Endothelial cell of umbilical vein (primary cell): ENCODE measurements at regions not wholly inside any gene's neighbourhood (a gene's known extent, or its start where the extent isn't known, plus 50 kb on each side); places are given as distances from the start of the nearest gene placed in this dataset.

Experiments used
- BruUV-seq: library from RNA; stranded (reverse); fragments of 400-500 nt; replicated peaks from 2 replicates; lab custom pipeline; 2021; lab: Mats Ljungman, UMichigan
- CTCF ChIA-PET: fragments of 300-600, 350-600 bp; sonication (Branson Sonifier 250); formaldehyde crosslinking; loops from one replicate; lab custom pipeline; 2021; ENCODE audit warnings: antibody characterized with exemption, inconsistent platforms; lab: Charles Lee
- POLR2A ChIA-PET: fragments of 300-600, 350-600 bp; sonication (Branson Sonifier 250); formaldehyde crosslinking; loops from one replicate; lab custom pipeline; 2021; ENCODE audit warnings: antibody characterized with exemption, inconsistent platforms; lab: Charles Lee
- DNase-seq: peaks from one replicate; pipeline ENCODE4 v3.0.0-alpha.2; 2011; ENCODE audit warnings: low read depth, low spot score
- FAIRE-seq: peaks from 2 replicates; lab custom pipeline; 2011; peaks lifted over from hg19 to GRCh38; lab: Jason Lieb, UNC
- H2AFZ ChIP-seq: 2 replicates; pipeline ENCODE4 v1.6.0; 2012; ENCODE audit warnings: low read depth, low read length, control low read depth, inconsistent platforms
- H3K27ac ChIP-seq: 2 replicates; pipeline ENCODE4 v1.5.1; 2011; ENCODE audit warnings: low read depth, mild to moderate bottlenecking, control low read depth, low read length, moderate library complexity; ENCODE audit not compliant: insufficient read depth
- H3K27me3 ChIP-seq, 2 experiments: 2 replicates each; pipeline versions ENCODE4 v1.6.0 to v1.6.1; 2011; ENCODE audit warnings: low read length in 2 of 2, mixed read lengths in 1 of 2; ENCODE audit not compliant: control insufficient read depth in 2 of 2, insufficient read depth in 2 of 2
- H3K36me3 ChIP-seq, 2 experiments: 2 replicates in 1 of 2; 3 replicates in 1 of 2; pipeline ENCODE4 v1.5.1; 2011; ENCODE audit warnings: low read length in 2 of 2, mild to moderate bottlenecking in 1 of 2, moderate library complexity in 1 of 2; ENCODE audit not compliant: control insufficient read depth in 2 of 2, insufficient read depth in 2 of 2; ENCODE audit errors: extremely low read depth in 1 of 2
- H3K4me1 ChIP-seq: 3 replicates; pipeline ENCODE4 v1.5.1; 2011; ENCODE audit warnings: mild to moderate bottlenecking, low read length; ENCODE audit not compliant: control insufficient read depth, insufficient read depth; ENCODE audit errors: extremely low read depth
- H3K4me2 ChIP-seq: 2 replicates; pipeline ENCODE4 v1.6.1; 2011; ENCODE audit warnings: low read length, control low read depth, mixed read lengths; ENCODE audit not compliant: insufficient read depth
- H3K4me3 ChIP-seq, 3 experiments: fragments of 200-600 bp in 1 of 3; sonication (generic), shearing (Covaris generic) in 1 of 3; replicated peaks in 1 of 3; 2 replicates each; pipeline ENCODE4 v1.5.1; 2011 to 2016; ENCODE audit warnings: control low read depth in 3 of 3, low read length in 3 of 3, mild to moderate bottlenecking in 2 of 3, inconsistent platforms in 1 of 3, low read depth in 1 of 3, moderate library complexity in 1 of 3; ENCODE audit not compliant: insufficient read depth in 1 of 3
- H3K79me2 ChIP-seq: 2 replicates; pipeline ENCODE4 v1.6.0; 2012; ENCODE audit warnings: low read length, inconsistent platforms; ENCODE audit not compliant: control insufficient read depth, insufficient read depth
- H3K9ac ChIP-seq: replicated peaks from 2 replicates; pipeline ENCODE3; 2011; ENCODE audit warnings: low read length, control low read depth; ENCODE audit not compliant: insufficient read depth; ENCODE audit errors: extremely low read depth
- H3K9me1 ChIP-seq: replicated peaks from 3 replicates; pipeline ENCODE4 v1.6.0; 2011; ENCODE audit warnings: mild to moderate bottlenecking, low read length; ENCODE audit not compliant: control insufficient read depth, insufficient read depth; ENCODE audit errors: extremely low read depth
- H3K9me3 ChIP-seq: replicated peaks from 2 replicates; pipeline ENCODE4 v1.5.1; 2012; ENCODE audit warnings: low read length, inconsistent platforms; ENCODE audit not compliant: control insufficient read depth, insufficient read depth
- H4K20me1 ChIP-seq: replicated peaks from 2 replicates; pipeline ENCODE3; 2011; ENCODE audit warnings: mild to moderate bottlenecking, low read length; ENCODE audit not compliant: control insufficient read depth, insufficient read depth; ENCODE audit errors: extremely low read depth
- CTCF ChIP-seq, 2 donors: IDR thresholded peaks; 1 replicate in 1 of 2; 2 replicates in 1 of 2; pipeline ENCODE4 v1.5.1; 2011; ENCODE audit warnings: low read length in 2 of 2, mild to moderate bottlenecking in 2 of 2, moderate library complexity in 2 of 2, control low read depth in 1 of 2, inconsistent platforms in 1 of 2, low read depth in 1 of 2; ENCODE audit not compliant: insufficient read depth in 1 of 2; ENCODE audit errors: extremely low read depth in 1 of 2
- EZH2 ChIP-seq: IDR thresholded peaks from 2 replicates; pipeline ENCODE4 v1.6.1; 2012; ENCODE audit warnings: borderline replicate concordance, low read depth, mild to moderate bottlenecking, moderate library complexity, low read length, inconsistent platforms; ENCODE audit not compliant: severe bottlenecking
- FOS ChIP-seq: IDR thresholded peaks from 2 replicates; pipeline ENCODE4 v1.6.1; 2011; ENCODE audit warnings: mild to moderate bottlenecking, low read length, moderate library complexity, borderline replicate concordance; ENCODE audit not compliant: insufficient read depth
- GATA2 ChIP-seq: IDR thresholded peaks from 2 replicates; pipeline ENCODE4 v1.7.0; 2011; ENCODE audit warnings: low read depth, mild to moderate bottlenecking, moderate library complexity, mixed read lengths, low read length; ENCODE audit not compliant: insufficient read length, insufficient read depth
- JUN ChIP-seq: IDR thresholded peaks from 2 replicates; pipeline ENCODE4 v1.6.1; 2011; ENCODE audit warnings: borderline replicate concordance, low read depth; ENCODE audit not compliant: insufficient read length, insufficient read depth
- MAX ChIP-seq: IDR thresholded peaks from 2 replicates; pipeline ENCODE4 v1.6.1; 2011; ENCODE audit not compliant: insufficient read depth, insufficient read length
- MYC ChIP-seq: IDR thresholded peaks from one replicate; pipeline ENCODE4 v1.6.1; 2011; ENCODE audit warnings: mild to moderate bottlenecking, low read depth, low read length
- POLR2A ChIP-seq: IDR thresholded peaks from 2 replicates; pipeline ENCODE4 v1.6.1; 2012; ENCODE audit warnings: low read depth, mild to moderate bottlenecking, control low read depth, low read length
- POLR2AphosphoS5 ChIP-seq: IDR thresholded peaks from 2 replicates; pipeline ENCODE4 v1.6.1; 2012; ENCODE audit warnings: low read depth, mild to moderate bottlenecking, control low read depth, low read length, moderate library complexity; ENCODE audit not compliant: insufficient read depth
- dilution Hi-C: fragments of 300-500 bp; cut with MboI; formaldehyde crosslinking; loops from one replicate; pipeline ENCODE4 v1.15.0; 2019; ENCODE audit warnings: low sequenced_read_pairs; ENCODE audit not compliant: extremely low pct_ligation_motif_present
- intact Hi-C: fragments of 100-400 bp; cut with micrococcal nuclease; formaldehyde crosslinking; loops from one replicate; pipeline ENCODE4 v1.10.0; 2022

GRCh38 chr11:104476454-104476853, 312.5 kb upstream of the PDGFD start:
- H3K27me3 ChIP-seq = no peaks in the 10 kb centered on the region
- no peaks in the 10 kb centered on the region for H3K9me1 ChIP-seq
- DNase-seq = no peak
- no peak overlapping the region for H3K4me2 ChIP-seq
- CTCF ChIA-PET = no interaction called here
- POLR2A ChIA-PET = no interaction called here
- H3K36me3 ChIP-seq = no peaks in the 10 kb centered on the region
- no peaks in the 10 kb centered on the region for H3K79me2 ChIP-seq
- intact Hi-C loops = no loop called here
- FAIRE-seq = no peak
- no peak overlapping the region for H3K4me3 ChIP-seq
- no peak overlapping the region for H3K27ac ChIP-seq
- H3K4me1 ChIP-seq = no peaks in the 10 kb centered on the region
- TF ChIP-seq MAX = no peak
- TF ChIP-seq GATA2 = no peak
- TF ChIP-seq JUN = no peak
- TF ChIP-seq CTCF (IDR thresholded peaks at IDR 0.05; ENCODE audit: extremely low read depth in 1 of 2, insufficient read depth in 1 of 2, low read depth in 1 of 2, low read length in 2 of 2) = no peak
- TF ChIP-seq POLR2A = no peak
- no peak for TF ChIP-seq POLR2AphosphoS5
- no peak for TF ChIP-seq FOS
- TF ChIP-seq EZH2 = no peak
- TF ChIP-seq MYC = no peak
- no peaks in the 10 kb centered on the region for H3K9me3 ChIP-seq
- no peak overlapping the region for H3K9ac ChIP-seq
- dilution Hi-C loops = no loop called here
- H2AFZ ChIP-seq = no peak overlapping the region
- no TSS peak for BruUV-seq
- no peaks in the 10 kb centered on the region for H4K20me1 ChIP-seq
